COLO668 (cell line): ENCODE measurements at regions not wholly inside any gene's neighbourhood (a gene's known extent, or its start where the extent isn't known, plus 50 kb on each side); places are given as distances from the start of the nearest gene placed in this dataset.

Experiments used
- DNase-seq: peaks from one replicate; lab custom pipeline; 2025; ENCODE audit not compliant: unreplicated experiment; lab: John Stamatoyannopoulos, UW

GRCh38 chr1:36612881-36613280 lies 130.2 kb upstream of the CSF3R start:
- DNase-seq = peak; percentile 35

GRCh38 chr1:36612121-36612520 lies 129.4 kb upstream of the CSF3R start:
- no peak for DNase-seq

GRCh38 chr1:36609241-36610027 lies 126.7 kb upstream of the CSF3R start:
- peak; percentile 79 for DNase-seq

GRCh38 chr1:36608272-36608671 lies 125.6 kb upstream of the CSF3R start:
- DNase-seq = no peak

- no peak for DNase-seq
Observed at GRCh38 chr1:36607263-36607651, 124.5 kb upstream of the CSF3R start.

GRCh38 chr1:36606641-36607262 lies 124.0 kb upstream of the CSF3R start:
- DNase-seq = no peak

GRCh38 chr1:36605942-36606640 lies 123.4 kb upstream of the CSF3R start:
- DNase-seq = no peak

GRCh38 chr1:36603461-36603860 lies 120.7 kb upstream of the CSF3R start:
- DNase-seq = no peak

- DNase-seq = no peak
Observed at GRCh38 chr1:36602184-36602583, 119.5 kb upstream of the CSF3R start.

- no peak for DNase-seq
Observed at GRCh38 chr1:36599828-36600227, 117.1 kb upstream of the CSF3R start.

- DNase-seq = no peak
Observed at GRCh38 chr1:36597514-36597913, 114.8 kb upstream of the CSF3R start.

GRCh38 chr1:36595921-36596320 lies 113.2 kb upstream of the CSF3R start:
- no peak for DNase-seq

- no peak for DNase-seq
Observed at GRCh38 chr1:36595349-36595748, 112.6 kb upstream of the CSF3R start.

GRCh38 chr1:36594023-36594422 lies 111.3 kb upstream of the CSF3R start:
- peak; percentile 27 for DNase-seq

GRCh38 chr1:36591278-36591677 lies 108.6 kb upstream of the CSF3R start:
- DNase-seq = no peak

GRCh38 chr1:36590771-36591170 lies 108.1 kb upstream of the CSF3R start:
- no peak for DNase-seq

- DNase-seq = no peak
Observed at GRCh38 chr1:36590264-36590663, 107.6 kb upstream of the CSF3R start.

GRCh38 chr1:36588972-36589371 lies 106.3 kb upstream of the CSF3R start:
- DNase-seq = no peak

GRCh38 chr1:36585569-36586548 lies 103.1 kb upstream of the CSF3R start:
- no peak for DNase-seq

- no peak for DNase-seq
Observed at GRCh38 chr1:36584874-36585453, 102.3 kb upstream of the CSF3R start.
